AG10803 (cell line): ENCODE measurements at regions not wholly inside any gene's neighbourhood (a gene's known extent, or its start where the extent isn't known, plus 50 kb on each side); places are given as distances from the start of the nearest gene placed in this dataset.
A peak's percentile ranks its signal among the peaks of the same experiment; 100 is the strongest.

Experiments used
- DNase-seq: peaks from one replicate; pipeline ENCODE4 v3.0.0; 2010; ENCODE audit warnings: low read depth
- H3K4me3 ChIP-seq: 2 replicates; pipeline ENCODE4 v1.5.1; 2011; ENCODE audit warnings: mild to moderate bottlenecking, low read length, control low read depth
- CTCF ChIP-seq: conservative IDR thresholded peaks from 2 replicates; pipeline ENCODE4 v1.5.1; 2011; ENCODE audit warnings: mild to moderate bottlenecking, low read length, control low read depth, inconsistent platforms

DNA sequence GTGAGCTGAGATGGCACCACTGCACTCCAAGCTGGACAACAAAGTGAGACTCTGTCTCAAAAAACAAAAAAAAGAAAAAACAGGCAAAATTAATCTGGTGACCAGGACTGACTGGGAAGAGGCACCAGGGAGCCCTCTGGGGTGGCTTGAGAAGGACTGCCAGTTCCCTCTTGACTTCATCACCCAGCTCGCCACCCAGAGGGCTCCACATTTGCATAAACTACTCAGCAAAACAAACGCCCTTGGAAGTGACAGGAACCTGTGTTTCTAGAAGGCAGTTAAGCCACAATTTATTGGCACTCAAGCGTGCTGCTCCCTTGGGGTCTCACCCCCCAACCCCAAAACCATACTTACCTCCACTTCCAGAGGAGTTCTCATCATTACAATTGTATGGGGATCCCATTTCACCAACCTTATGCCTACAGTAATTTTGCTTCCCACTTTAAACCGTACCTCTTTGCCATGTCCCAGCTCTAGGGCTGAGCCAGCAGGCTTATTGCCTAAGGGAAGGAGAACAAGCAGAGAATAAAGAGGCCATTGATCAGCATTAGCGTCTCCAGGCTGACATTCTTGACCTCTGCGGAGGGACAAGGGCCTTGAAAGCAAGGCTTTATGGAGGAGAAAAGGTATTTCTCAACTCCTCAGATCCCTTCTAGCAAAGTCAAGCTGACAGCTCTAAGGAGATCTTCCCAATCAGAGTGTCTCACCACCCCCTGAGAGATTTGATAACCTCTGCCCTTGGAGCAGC is 357.4 kb downstream of the SHQ1 start:
- no peak overlapping the region for H3K4me3 ChIP-seq
- DNase-seq, result no peak
- TF ChIP-seq CTCF, result no peak

- no peak for TF ChIP-seq CTCF
- no peak for DNase-seq
- no peak overlapping the region for H3K4me3 ChIP-seq
Measured at GRCh38 chr3:72489901-72490300, 358.3 kb downstream of the SHQ1 start.

DNA sequence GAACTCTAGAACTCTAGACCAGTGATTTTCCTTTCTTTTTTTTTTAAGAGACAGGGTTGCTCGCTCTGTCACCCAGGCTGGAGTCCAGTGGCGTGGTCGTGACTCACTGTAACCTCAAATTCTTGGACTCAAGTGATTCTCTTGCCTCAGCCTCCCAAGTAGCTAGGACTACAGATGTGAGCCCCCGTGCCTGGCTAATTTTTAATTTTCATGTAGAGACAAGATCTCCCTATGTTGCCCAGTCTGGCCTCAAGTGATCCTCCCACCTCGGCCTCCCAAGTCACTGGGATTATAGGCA is 359.6 kb downstream of the SHQ1 start:
- no peak for TF ChIP-seq CTCF
- no peak overlapping the region for H3K4me3 ChIP-seq
- peak; percentile 81 for DNase-seq

DNA sequence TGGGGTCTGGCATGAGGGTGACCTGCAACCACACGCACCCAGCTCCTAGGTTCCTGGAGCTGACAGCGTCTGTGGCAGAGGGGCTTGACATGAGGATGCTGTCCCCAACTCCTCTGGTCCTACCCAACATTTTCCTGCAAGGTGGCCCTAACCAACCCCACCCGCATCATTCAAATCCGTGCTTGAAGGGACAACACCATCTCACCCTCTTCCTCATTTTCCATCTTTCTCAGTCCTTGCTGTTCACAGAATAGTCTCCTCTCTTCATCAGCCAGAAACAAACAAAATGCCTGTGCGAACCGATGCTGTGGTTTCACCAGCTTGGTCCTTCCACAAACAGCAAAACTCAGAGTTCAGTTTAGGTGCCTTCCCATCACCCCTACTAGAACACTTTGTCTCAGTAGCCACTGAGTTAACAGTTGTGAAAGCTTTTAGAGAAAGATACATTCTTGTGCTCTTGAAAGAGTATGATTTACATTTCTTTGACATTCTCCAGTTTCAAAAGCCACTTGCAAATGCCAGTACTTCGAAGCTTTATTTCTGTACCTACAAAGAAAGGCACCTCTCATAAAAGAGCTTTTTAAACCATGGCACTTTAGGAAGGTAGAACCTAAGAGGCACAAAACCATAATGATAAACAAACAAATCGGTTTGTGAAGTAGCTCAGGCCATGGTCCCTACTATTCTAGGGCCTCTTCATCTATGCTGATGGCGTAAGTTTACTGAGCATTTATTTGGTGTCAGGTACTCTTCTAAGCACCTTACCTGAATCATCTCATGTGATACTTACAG is 360.1 kb downstream of the SHQ1 start:
- no peak for TF ChIP-seq CTCF
- no peak overlapping the region for H3K4me3 ChIP-seq
- peak; percentile 69 for DNase-seq

DNA sequence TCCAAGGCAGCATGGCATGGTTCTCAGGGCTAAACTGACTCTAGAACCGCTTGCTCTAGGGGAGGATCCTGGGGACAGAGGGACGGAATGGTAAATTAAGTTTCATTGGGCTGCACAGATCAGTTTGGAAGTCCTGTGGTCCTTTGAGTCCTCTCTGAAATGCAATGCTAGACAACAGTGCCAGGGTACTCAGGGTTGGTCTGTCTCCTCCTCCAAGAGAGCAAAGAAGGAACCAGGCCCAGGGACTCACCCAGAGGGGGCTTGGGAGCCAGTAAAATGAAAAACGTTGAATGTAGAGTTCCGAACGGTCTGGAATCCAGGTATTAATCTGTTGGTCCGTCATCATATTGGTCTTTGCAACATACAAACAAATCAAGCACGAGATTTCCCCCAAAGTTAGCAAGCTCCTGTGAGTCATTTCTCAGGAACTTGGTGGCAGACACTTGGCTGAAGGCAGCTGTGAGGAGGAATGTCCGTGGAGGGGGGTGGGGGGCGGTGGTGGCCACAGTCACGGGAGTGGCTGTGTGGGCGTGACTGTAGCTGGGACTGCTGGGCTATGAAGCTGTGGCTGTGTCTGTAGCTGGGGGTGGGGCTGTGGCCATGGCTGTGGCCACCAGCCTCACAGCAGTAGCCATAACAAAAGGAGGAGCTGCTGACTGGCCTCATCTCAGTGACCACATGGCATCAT is 361.0 kb downstream of the SHQ1 start:
- DNase-seq, result peak; percentile 98
- TF ChIP-seq CTCF, result no peak
- no peak overlapping the region for H3K4me3 ChIP-seq

DNA sequence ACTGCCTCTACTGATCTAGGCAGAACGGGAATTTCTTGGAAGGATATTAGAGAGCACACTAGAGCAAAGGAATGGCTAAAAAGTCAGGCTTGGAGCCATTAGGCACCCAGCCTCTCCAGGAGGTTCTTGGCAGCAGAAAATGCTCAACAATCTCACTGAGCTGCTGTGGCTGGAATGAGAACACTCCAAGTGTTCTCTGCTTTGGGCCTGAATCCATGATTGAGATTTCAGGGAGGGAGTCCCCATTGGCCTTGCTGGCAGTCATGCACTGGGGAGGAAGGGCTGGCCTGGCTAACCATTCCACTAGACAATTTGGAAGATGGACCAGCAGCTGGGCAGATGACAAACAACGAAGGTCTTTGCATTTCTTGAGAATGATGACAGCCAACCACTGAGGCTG is 362.6 kb downstream of the SHQ1 start:
- H3K4me3 ChIP-seq, result no peak overlapping the region
- no peak for TF ChIP-seq CTCF
- peak; percentile 82 for DNase-seq
